ENCODE measurements at regions not wholly inside any gene's neighbourhood (a gene's known extent, or its start where the extent isn't known, plus 50 kb on each side); places are given as distances from the start of the nearest gene placed in this dataset.

GRCh38 chr7:19290066-19290465, 144.8 kb upstream of the FERD3L start:
- no peaks in the 10 kb centered on the region for H3K4me1 ChIP-seq (ENCODE audit: control insufficient read depth in 1 of 2, insufficient read depth in 2 of 2, low read length in 2 of 2)
- no peak overlapping the region for H3K27ac ChIP-seq (ENCODE audit: low read depth in 1 of 2, low read length in 2 of 2)
- Mint-ChIP-seq H3K27me3 (ENCODE audit: low read depth in 3 of 3) (no peaks in the 10 kb centered on the region), H3K4me3 (no peak overlapping the region), H3K9me3 (peaks cover 0 to 13% (median 4%) of the 10 kb centered on the region in 7 donors), H3K36me3 (no peaks in the 10 kb centered on the region), H3K4me1 (no peaks in the 10 kb centered on the region), H3K27ac (no peak overlapping the region)
- DNase-seq: no peak
- H3K9me3 ChIP-seq (replicated peaks in 1 of 2; ENCODE audit: control insufficient read depth in 1 of 2, insufficient read depth in 1 of 2, low read length in 2 of 2): no peaks in the 10 kb centered on the region
- no peaks in the 10 kb centered on the region for H3K79me2 ChIP-seq (ENCODE audit: insufficient read depth, low read length)
- H3K9ac ChIP-seq (ENCODE audit: insufficient read depth, low read length, poor library complexity, severe bottlenecking): no peak overlapping the region
- WGBS (ENCODE audit: insufficient coverage): no CpG with 5 or more reads among the region's 1 CpG
- intact Hi-C loops (cut with micrococcal nuclease): no loop called here
- no peak overlapping the region for H3K4me2 ChIP-seq (replicated peaks; ENCODE audit: extremely low read depth, low read length, poor library complexity, severe bottlenecking)
- TF ChIP-seq CTCF (IDR thresholded peaks at IDR 0.05): no peak
- H2AFZ ChIP-seq (ENCODE audit: insufficient read depth, low read depth, low read length, poor library complexity, severe bottlenecking): no peak overlapping the region
- H3K4me3 ChIP-seq (replicated peaks in 1 of 3; ENCODE audit: low read depth in 2 of 3, low read length in 3 of 3): no peak overlapping the region
- no peaks in the 10 kb centered on the region for H3K36me3 ChIP-seq (replicated peaks in 1 of 2; ENCODE audit: control insufficient read depth in 1 of 2, insufficient read depth in 2 of 2, low read length in 2 of 2)
- H4K20me1 ChIP-seq (ENCODE audit: insufficient read depth, low read length): no peaks in the 10 kb centered on the region
- no peaks in the 10 kb centered on the region for H3K27me3 ChIP-seq (ENCODE audit: control insufficient read depth in 2 of 2, insufficient read depth in 2 of 2, low read length in 2 of 2)

- no peak overlapping the region for H3K27ac ChIP-seq (ENCODE audit: low read depth in 1 of 2, low read length in 2 of 2)
- no peak for DNase-seq
- no peaks in the 10 kb centered on the region for H3K4me1 Mint-ChIP-seq
- no peak overlapping the region for H3K4me2 ChIP-seq (replicated peaks; ENCODE audit: extremely low read depth, low read length, poor library complexity, severe bottlenecking)
- no peaks in the 10 kb centered on the region for H3K27me3 ChIP-seq (ENCODE audit: control insufficient read depth in 2 of 2, insufficient read depth in 2 of 2, low read length in 2 of 2)
- H3K36me3 ChIP-seq (replicated peaks in 1 of 2; ENCODE audit: control insufficient read depth in 1 of 2, insufficient read depth in 2 of 2, low read length in 2 of 2): no peaks in the 10 kb centered on the region
- no peaks in the 10 kb centered on the region for H4K20me1 ChIP-seq (ENCODE audit: insufficient read depth, low read length)
- no peak for TF ChIP-seq CTCF (IDR thresholded peaks at IDR 0.05)
- no peak overlapping the region for H3K4me3 ChIP-seq (replicated peaks in 1 of 3; ENCODE audit: low read depth in 2 of 3, low read length in 3 of 3)
- H3K4me3 Mint-ChIP-seq: no peak overlapping the region
- intact Hi-C loops (cut with micrococcal nuclease): no loop called here
- H3K27me3 Mint-ChIP-seq (ENCODE audit: low read depth in 3 of 3): no peaks in the 10 kb centered on the region
- no peaks in the 10 kb centered on the region for H3K4me1 ChIP-seq (ENCODE audit: control insufficient read depth in 1 of 2, insufficient read depth in 2 of 2, low read length in 2 of 2)
- no peaks in the 10 kb centered on the region for H3K79me2 ChIP-seq (ENCODE audit: insufficient read depth, low read length)
- peaks cover 0 to 2% (median 0%) of the 10 kb centered on the region in 7 donors for H3K9me3 Mint-ChIP-seq
- H3K27ac Mint-ChIP-seq: no peak overlapping the region
- H2AFZ ChIP-seq (ENCODE audit: insufficient read depth, low read depth, low read length, poor library complexity, severe bottlenecking): no peak overlapping the region
- no peaks in the 10 kb centered on the region for H3K36me3 Mint-ChIP-seq
- no CpG with 5 or more reads among the region's 3 CpGs for WGBS (ENCODE audit: insufficient coverage)
- no peak overlapping the region for H3K9ac ChIP-seq (ENCODE audit: insufficient read depth, low read length, poor library complexity, severe bottlenecking)
- peaks cover 0 to 5% of the 10 kb centered on the region in 2 donors for H3K9me3 ChIP-seq (replicated peaks in 1 of 2; ENCODE audit: control insufficient read depth in 1 of 2, insufficient read depth in 1 of 2, low read length in 2 of 2)
These were observed 139.5 kb upstream of the FERD3L start for GRCh38 chr7:19284596-19285300.

All from CD14-positive monocyte (primary cell).